ENCODE measurements at regions not wholly inside any gene's neighbourhood (a gene's known extent, or its start where the extent isn't known, plus 50 kb on each side); places are given as distances from the start of the nearest gene placed in this dataset.

- intact Hi-C loops (cut with DNase I): no loop called here
- Histone ChIP-seq H3K9me3 (ENCODE audit: control insufficient read depth, low read length) (no peaks in the 10 kb centered on the region), H3K27ac (ENCODE audit: low read depth in 1 of 2, low read length in 2 of 2) (no peak overlapping the region), H3K4me1 (ENCODE audit: control insufficient read depth in 1 of 2, insufficient read depth in 2 of 2, low read length in 2 of 2) (no peaks in the 10 kb centered on the region), H3K36me3 (ENCODE audit: control insufficient read depth in 1 of 2, insufficient read depth in 2 of 2, low read length in 1 of 2) (peaks cover 0 to 2% of the 10 kb centered on the region in 2 donors), H3K27me3 (ENCODE audit: control insufficient read depth in 1 of 2, insufficient read depth in 2 of 2, low read length in 1 of 2) (no peaks in the 10 kb centered on the region), H3K4me3 (ENCODE audit: low read length in 2 of 2) (no peak overlapping the region)
- no peak for DNase-seq
- 48 to 69% methylated on average over 4 of the region's 4 CpGs for WGBS, 2 donors
- ATAC-seq (ENCODE audit: low FRiP score): no peak
Measured at GRCh38 chr14:95466506-95466905, 49.9 kb downstream of the SYNE3 start.

- H3K27ac ChIP-seq (ENCODE audit: low read depth in 1 of 2, low read length in 2 of 2): no peak overlapping the region
- no peaks in the 10 kb centered on the region for H3K4me1 ChIP-seq (ENCODE audit: control insufficient read depth in 1 of 2, insufficient read depth in 2 of 2, low read length in 2 of 2)
- peaks cover 0 to 2% of the 10 kb centered on the region in 2 donors for H3K36me3 ChIP-seq (ENCODE audit: control insufficient read depth in 1 of 2, insufficient read depth in 2 of 2, low read length in 1 of 2)
- no peaks in the 10 kb centered on the region for H3K9me3 ChIP-seq (ENCODE audit: control insufficient read depth, low read length)
- DNase-seq: no peak
- no peaks in the 10 kb centered on the region for H3K27me3 ChIP-seq (ENCODE audit: control insufficient read depth in 1 of 2, insufficient read depth in 2 of 2, low read length in 1 of 2)
- H3K4me3 ChIP-seq (ENCODE audit: low read length in 2 of 2): no peak overlapping the region
- no peak for ATAC-seq (ENCODE audit: low FRiP score)
- intact Hi-C loops (cut with DNase I): no loop called here
- 96 to 97% methylated on average over 13 to 15 of the region's 15 CpGs for WGBS, 2 donors
Measured at GRCh38 chr14:95465936-95466335, 50.5 kb downstream of the SYNE3 start.

- no peaks in the 10 kb centered on the region for H3K4me1 ChIP-seq (ENCODE audit: control insufficient read depth in 1 of 2, insufficient read depth in 2 of 2, low read length in 2 of 2)
- ATAC-seq (ENCODE audit: low FRiP score): no peak
- intact Hi-C loops (cut with DNase I): no loop called here
Measured at GRCh38 chr14:95465358-95465757, 51.1 kb downstream of the SYNE3 start.

GRCh38 chr14:95464514-95464913 is 51.9 kb downstream of the SYNE3 start:
- no peak for DNase-seq
- 93 to 94% methylated on average over 4 of the region's 4 CpGs for WGBS, 2 donors
- no peak for ATAC-seq (ENCODE audit: low FRiP score)
- Histone ChIP-seq H3K27ac (ENCODE audit: low read depth in 1 of 2, low read length in 2 of 2) (no peak overlapping the region), H3K4me3 (ENCODE audit: low read length in 2 of 2) (no peak overlapping the region), H3K36me3 (ENCODE audit: control insufficient read depth in 1 of 2, insufficient read depth in 2 of 2, low read length in 1 of 2) (peaks cover 0 to 2% of the 10 kb centered on the region in 2 donors), H3K27me3 (ENCODE audit: control insufficient read depth in 1 of 2, insufficient read depth in 2 of 2, low read length in 1 of 2) (no peaks in the 10 kb centered on the region), H3K4me1 (ENCODE audit: control insufficient read depth in 1 of 2, insufficient read depth in 2 of 2, low read length in 2 of 2) (no peaks in the 10 kb centered on the region), H3K9me3 (ENCODE audit: control insufficient read depth, low read length) (no peaks in the 10 kb centered on the region)
- intact Hi-C loops (cut with DNase I): no loop called here

More at GRCh38 chr14:95465358-95465757, 51.1 kb downstream of the SYNE3 start:
- Histone ChIP-seq H3K27ac (ENCODE audit: low read depth in 1 of 2, low read length in 2 of 2) (no peak overlapping the region), H3K9me3 (ENCODE audit: control insufficient read depth, low read length) (no peaks in the 10 kb centered on the region), H3K4me3 (ENCODE audit: low read length in 2 of 2) (no peak overlapping the region), H3K36me3 (ENCODE audit: control insufficient read depth in 1 of 2, insufficient read depth in 2 of 2, low read length in 1 of 2) (peaks cover 0 to 2% of the 10 kb centered on the region in 2 donors), H3K27me3 (ENCODE audit: control insufficient read depth in 1 of 2, insufficient read depth in 2 of 2, low read length in 1 of 2) (no peaks in the 10 kb centered on the region)
- WGBS, 2 donors: 67 to 94% methylated on average over 3 of the region's 3 CpGs
- no peak for DNase-seq

GRCh38 chr14:95464103-95464502 is 52.3 kb downstream of the SYNE3 start:
- WGBS, 2 donors: 71 to 72% methylated on average over 6 of the region's 6 CpGs
- intact Hi-C loops (cut with DNase I): no loop called here
- Histone ChIP-seq H3K36me3 (ENCODE audit: control insufficient read depth in 1 of 2, insufficient read depth in 2 of 2, low read length in 1 of 2) (peaks cover 0 to 2% of the 10 kb centered on the region in 2 donors), H3K4me1 (ENCODE audit: control insufficient read depth in 1 of 2, insufficient read depth in 2 of 2, low read length in 2 of 2) (no peaks in the 10 kb centered on the region), H3K9me3 (ENCODE audit: control insufficient read depth, low read length) (no peaks in the 10 kb centered on the region), H3K4me3 (ENCODE audit: low read length in 2 of 2) (no peak overlapping the region), H3K27ac (ENCODE audit: low read depth in 1 of 2, low read length in 2 of 2) (no peak overlapping the region), H3K27me3 (ENCODE audit: control insufficient read depth in 1 of 2, insufficient read depth in 2 of 2, low read length in 1 of 2) (no peaks in the 10 kb centered on the region)
- ATAC-seq (ENCODE audit: low FRiP score): no peak
- no peak for DNase-seq

GRCh38 chr14:95463171-95463901 is 53.1 kb downstream of the SYNE3 start:
- Histone ChIP-seq H3K4me3 (ENCODE audit: low read length in 2 of 2) (no peak overlapping the region), H3K36me3 (ENCODE audit: control insufficient read depth in 1 of 2, insufficient read depth in 2 of 2, low read length in 1 of 2) (peaks cover 0 to under 1% of the 10 kb centered on the region in 2 donors), H3K9me3 (ENCODE audit: control insufficient read depth, low read length) (no peaks in the 10 kb centered on the region), H3K27ac (ENCODE audit: low read depth in 1 of 2, low read length in 2 of 2) (no peak overlapping the region), H3K4me1 (ENCODE audit: control insufficient read depth in 1 of 2, insufficient read depth in 2 of 2, low read length in 2 of 2) (no peaks in the 10 kb centered on the region), H3K27me3 (ENCODE audit: control insufficient read depth in 1 of 2, insufficient read depth in 2 of 2, low read length in 1 of 2) (no peaks in the 10 kb centered on the region)
- WGBS, 2 donors: 22 to 24% methylated on average over 9 of the region's 9 CpGs
- ATAC-seq (ENCODE audit: low FRiP score) (no peak), DNase-seq (no peak)
- intact Hi-C loops (cut with DNase I): no loop called here

- Histone ChIP-seq H3K36me3 (ENCODE audit: control insufficient read depth in 1 of 2, insufficient read depth in 2 of 2, low read length in 1 of 2) (no peaks in the 10 kb centered on the region), H3K4me3 (ENCODE audit: low read length in 2 of 2) (no peak overlapping the region), H3K9me3 (ENCODE audit: control insufficient read depth, low read length) (no peaks in the 10 kb centered on the region), H3K27ac (ENCODE audit: low read depth in 1 of 2, low read length in 2 of 2) (no peak overlapping the region), H3K4me1 (ENCODE audit: control insufficient read depth in 1 of 2, insufficient read depth in 2 of 2, low read length in 2 of 2) (no peaks in the 10 kb centered on the region), H3K27me3 (ENCODE audit: control insufficient read depth in 1 of 2, insufficient read depth in 2 of 2, low read length in 1 of 2) (no peaks in the 10 kb centered on the region)
- 94 to 96% methylated on average over 10 of the region's 10 CpGs for WGBS, 2 donors
- intact Hi-C loops (cut with DNase I): no loop called here
- no peak for ATAC-seq (ENCODE audit: low FRiP score)
- no peak for DNase-seq
Measured at GRCh38 chr14:95462491-95462890, 54.0 kb downstream of the SYNE3 start.

GRCh38 chr14:95460647-95461478 is 55.6 kb downstream of the SYNE3 start:
- ATAC-seq (ENCODE audit: low FRiP score): no peak
- intact Hi-C loops (cut with DNase I): no loop called here
- Histone ChIP-seq H3K36me3 (ENCODE audit: control insufficient read depth in 1 of 2, insufficient read depth in 2 of 2, low read length in 1 of 2) (no peaks in the 10 kb centered on the region), H3K4me3 (ENCODE audit: low read length in 2 of 2) (no peak overlapping the region), H3K27me3 (ENCODE audit: control insufficient read depth in 1 of 2, insufficient read depth in 2 of 2, low read length in 1 of 2) (no peaks in the 10 kb centered on the region), H3K4me1 (ENCODE audit: control insufficient read depth in 1 of 2, insufficient read depth in 2 of 2, low read length in 2 of 2) (no peaks in the 10 kb centered on the region), H3K27ac (ENCODE audit: low read depth in 1 of 2, low read length in 2 of 2) (peak overlapping the region in 1 of 2 donors; percentile 0), H3K9me3 (ENCODE audit: control insufficient read depth, low read length) (no peaks in the 10 kb centered on the region)
- peak in 1 of 2 donors; percentile 69 for DNase-seq
- 21 to 22% methylated on average over 29 of the region's 29 CpGs for WGBS, 2 donors

GRCh38 chr14:95458906-95459305 is 57.5 kb downstream of the SYNE3 start:
- Histone ChIP-seq H3K4me3 (ENCODE audit: low read length in 2 of 2) (no peak overlapping the region), H3K27ac (ENCODE audit: low read depth in 1 of 2, low read length in 2 of 2) (no peak overlapping the region), H3K27me3 (ENCODE audit: control insufficient read depth in 1 of 2, insufficient read depth in 2 of 2, low read length in 1 of 2) (no peaks in the 10 kb centered on the region), H3K4me1 (ENCODE audit: control insufficient read depth in 1 of 2, insufficient read depth in 2 of 2, low read length in 2 of 2) (no peaks in the 10 kb centered on the region), H3K9me3 (ENCODE audit: control insufficient read depth, low read length) (no peaks in the 10 kb centered on the region), H3K36me3 (ENCODE audit: control insufficient read depth in 1 of 2, insufficient read depth in 2 of 2, low read length in 1 of 2) (no peaks in the 10 kb centered on the region)
- intact Hi-C loops (cut with DNase I): no loop called here
- ATAC-seq (ENCODE audit: low FRiP score): no peak
- WGBS, 2 donors: 76 to 83% methylated on average over 3 of the region's 3 CpGs
- DNase-seq: no peak

Measured in aorta (tissue), 5 donors.